ENCODE measurements at regions not wholly inside any gene's neighbourhood (a gene's known extent, or its start where the extent isn't known, plus 50 kb on each side); places are given as distances from the start of the nearest gene placed in this dataset.

GRCh38 chr1:64417803-64418202, 52.1 kb upstream of the CACHD1 start (continued):
- TF ChIP-seq ATF2 (CRISPR knock-in tag; IDR thresholded peaks at IDR 0.05; ENCODE audit: borderline replicate concordance, low read depth) = no peak
- TF ChIP-seq SOX15 (CRISPR knock-in tag; IDR thresholded peaks at IDR 0.05) = no peak
- no peak for TF ChIP-seq OVOL2 (CRISPR knock-in tag; IDR thresholded peaks at IDR 0.05; ENCODE audit: borderline replicate concordance)

All from WTC11 (cell line).